HG03095 (cell line): ENCODE measurements at regions not wholly inside any gene's neighbourhood (a gene's known extent, or its start where the extent isn't known, plus 50 kb on each side); places are given as distances from the start of the nearest gene placed in this dataset.
A peak's percentile ranks its signal among the peaks of the same experiment; 100 is the strongest.

Experiments used
- ATAC-seq: cut with Tn5 transposase; IDR thresholded peaks from one replicate; pipeline ENCODE4 v1.9.1; 2021; ENCODE audit warnings: moderate library complexity; ENCODE audit not compliant: unreplicated experiment

DNA sequence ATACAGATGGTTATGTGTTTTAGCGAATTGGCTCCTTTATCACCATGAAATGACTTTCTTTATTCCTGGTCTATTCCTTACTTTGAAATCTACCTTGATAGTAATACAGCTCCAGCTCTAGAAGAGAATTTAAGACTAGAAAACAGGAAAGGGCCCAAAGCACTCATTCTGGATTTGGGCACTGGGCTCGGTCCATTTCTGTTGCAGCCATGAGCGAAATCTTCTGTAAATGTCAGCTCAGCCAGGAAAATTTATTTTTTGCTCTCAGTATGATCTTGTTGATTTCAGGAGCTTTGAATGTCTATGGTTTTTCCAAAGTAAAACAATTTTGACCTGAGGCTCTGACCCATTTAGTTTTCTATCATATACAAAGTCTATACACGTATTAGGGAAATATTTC lies 104.1 kb downstream of the DIRAS2 start:
- ATAC-seq, result no peak

DNA sequence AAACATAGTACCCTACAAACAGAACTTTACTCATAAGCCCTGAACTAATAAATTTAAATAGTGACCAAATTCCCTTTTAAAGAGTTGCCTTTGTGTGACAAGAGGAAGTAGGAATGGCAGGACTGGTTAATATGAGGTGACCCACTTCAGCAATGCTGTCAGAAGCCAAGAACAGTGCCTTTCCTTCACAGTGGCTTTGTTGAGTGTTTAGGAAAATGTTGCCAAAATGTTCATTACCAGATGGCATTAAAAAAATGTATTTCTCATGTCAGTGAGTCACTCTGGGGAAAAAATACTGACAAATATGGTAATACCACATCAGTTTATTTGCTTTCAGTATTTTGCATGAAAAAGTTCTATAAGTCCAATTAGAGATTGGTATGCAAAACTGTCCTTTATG lies 103.3 kb downstream of the DIRAS2 start:
- ATAC-seq, result no peak

DNA sequence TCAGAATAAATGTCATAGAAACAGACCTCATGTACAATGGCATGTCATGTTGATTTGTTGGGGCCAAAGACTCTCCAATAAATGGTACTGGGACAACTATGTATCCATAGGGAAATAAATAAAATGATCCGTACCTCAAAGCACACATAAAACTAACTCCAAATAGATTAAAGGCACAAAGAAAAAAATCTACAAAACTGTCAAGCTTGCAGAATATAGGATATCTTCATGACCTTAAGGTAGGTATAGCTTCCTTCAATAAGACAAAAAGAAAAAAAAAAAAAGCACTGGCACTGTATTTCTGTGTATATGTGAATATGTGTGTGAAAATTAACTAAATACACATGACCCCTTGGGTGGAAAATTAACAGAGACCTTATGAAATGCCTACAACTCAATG lies 101.9 kb downstream of the DIRAS2 start:
- ATAC-seq, result no peak

DNA sequence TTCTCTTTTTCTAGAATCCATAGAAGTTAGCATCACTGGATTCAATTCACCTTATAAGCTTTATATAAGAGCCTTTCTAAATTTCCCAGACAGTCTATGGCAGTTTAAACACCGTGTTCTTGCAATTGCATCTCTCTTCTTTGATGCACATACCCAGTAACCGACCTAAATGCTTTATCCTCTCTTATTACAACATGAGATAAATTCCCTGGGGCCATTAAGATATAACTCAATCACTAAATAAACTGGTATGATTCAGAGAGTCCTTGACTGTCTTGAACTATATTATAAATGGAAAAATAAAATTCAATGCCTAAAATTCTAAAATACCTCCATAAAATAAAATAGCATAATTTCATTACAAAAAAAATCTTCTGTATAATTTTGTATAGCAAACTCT lies 98.1 kb downstream of the DIRAS2 start:
- no peak for ATAC-seq

DNA sequence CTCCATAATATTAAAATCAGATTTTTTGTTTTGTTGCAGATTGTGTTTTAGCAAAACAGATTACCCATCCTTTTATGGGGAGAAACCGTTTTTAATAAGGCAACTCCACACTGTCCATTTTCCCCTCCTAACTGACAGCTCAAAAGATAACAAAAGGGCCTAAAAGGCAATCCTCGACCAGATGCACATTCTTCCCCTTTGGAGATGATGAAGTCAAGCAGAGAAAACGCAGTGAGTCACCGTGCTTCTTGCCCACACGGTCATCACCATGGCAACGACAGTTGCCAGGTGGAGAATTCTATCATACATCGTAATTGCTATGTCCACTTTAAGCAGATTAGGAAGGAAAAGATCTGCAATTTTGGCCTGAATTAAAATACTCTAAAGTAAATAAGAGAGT lies 96.4 kb downstream of the DIRAS2 start:
- ATAC-seq, result no peak

DNA sequence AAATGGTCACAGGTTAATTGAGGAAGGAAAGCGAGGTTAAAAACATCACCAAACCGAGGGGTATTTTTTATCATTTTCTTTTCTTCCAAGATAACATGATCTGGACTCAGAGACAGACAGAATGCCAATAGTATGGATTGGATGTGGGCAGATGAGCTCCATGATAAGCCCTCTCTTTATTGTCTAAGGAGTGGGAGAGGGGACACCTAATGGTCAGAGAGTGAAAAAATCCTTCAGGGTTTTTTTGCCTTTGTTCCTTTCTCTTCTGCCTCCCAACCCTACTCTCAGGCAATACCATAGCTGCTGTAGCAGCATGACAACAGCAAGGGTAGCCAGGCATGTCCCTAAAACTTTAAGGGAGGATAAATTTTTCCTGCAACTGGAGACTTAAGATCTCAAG lies 94.7 kb downstream of the DIRAS2 start:
- ATAC-seq, result no peak

DNA sequence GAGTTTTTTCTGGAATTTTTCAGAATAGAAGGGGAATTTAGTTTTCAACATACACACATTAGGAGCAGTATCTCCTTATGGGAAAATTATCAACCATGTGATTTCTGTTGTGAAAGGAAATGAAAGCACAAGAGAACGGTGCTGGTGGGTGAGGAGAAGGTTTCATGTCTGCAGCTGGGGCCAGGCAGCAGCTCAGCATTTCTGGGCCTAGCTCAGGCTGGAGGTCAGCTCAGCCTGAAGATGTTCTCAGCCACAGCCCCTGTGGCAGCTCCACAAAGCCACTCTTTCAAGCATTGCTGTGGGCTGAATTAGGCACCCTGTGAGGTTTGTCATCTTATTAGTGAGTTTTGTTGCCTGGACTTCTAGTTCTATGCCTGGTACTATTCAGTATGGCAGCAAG lies 90.3 kb downstream of the DIRAS2 start:
- ATAC-seq, result peak; percentile 89

DNA sequence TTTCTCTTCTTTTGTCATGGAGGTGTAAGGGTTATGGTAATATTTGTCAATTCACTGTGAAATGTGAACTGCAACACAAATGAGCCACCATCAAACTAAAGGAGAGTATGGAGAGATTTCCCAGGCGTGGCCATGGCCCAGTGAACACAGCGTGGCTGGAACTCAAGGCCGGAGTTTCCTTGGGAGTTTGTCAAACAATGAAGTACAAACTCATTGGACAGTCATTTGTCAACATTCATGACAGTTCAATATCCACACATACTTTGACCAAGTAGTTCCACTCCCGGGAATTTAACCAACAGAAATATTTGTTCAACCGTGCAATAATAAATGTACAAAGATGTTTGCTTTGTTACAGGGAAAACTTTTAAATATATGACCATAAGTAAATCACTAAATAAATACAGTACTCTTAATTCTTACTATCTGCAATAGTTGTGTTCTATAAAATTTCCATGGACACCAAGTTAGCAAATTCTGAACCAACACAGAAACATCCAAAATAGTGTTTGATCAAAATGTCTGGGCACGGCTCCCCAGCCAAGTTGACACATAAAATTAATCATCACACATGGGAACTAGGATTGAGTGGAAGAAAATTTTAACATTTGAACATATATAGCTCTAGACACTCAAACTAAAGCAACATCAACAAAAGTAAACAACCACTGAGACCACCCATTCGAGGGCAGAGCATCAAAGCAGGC lies 87.1 kb downstream of the DIRAS2 start:
- no peak for ATAC-seq

DNA sequence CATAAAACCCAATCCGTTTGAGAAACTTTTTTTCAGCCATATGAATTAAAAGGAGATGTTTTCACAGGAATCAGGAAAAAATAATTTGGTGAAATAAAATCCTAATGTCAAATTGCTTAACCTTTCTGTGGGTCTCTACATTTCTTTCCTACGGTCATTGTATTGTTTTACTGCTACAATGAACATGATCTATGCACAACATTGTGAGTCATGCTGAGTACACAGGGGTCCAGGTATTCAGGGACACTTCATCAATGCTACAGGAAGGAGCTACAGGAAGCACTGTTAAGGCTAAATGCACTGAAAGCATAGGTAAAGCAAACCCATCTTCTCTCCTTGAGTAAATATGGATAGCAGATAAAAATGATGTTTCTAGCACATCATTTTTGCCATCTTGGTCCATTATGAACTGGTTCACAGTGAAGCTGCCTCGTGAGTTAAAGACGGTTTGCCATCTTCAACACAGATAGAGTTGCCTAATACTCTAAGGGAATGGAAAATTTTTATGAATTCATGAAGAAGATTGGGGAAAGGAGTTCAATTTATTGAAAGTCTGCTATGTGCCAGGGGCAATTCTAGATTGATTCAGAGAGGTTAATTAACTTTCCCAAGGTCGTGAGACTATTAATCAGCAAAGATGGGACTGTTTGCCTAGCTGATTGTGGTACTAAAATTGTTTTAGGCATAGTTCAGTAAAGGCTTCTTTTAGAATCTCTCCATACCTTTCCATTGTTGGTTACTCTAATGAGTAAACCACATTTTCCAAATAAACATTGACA lies 85.5 kb downstream of the DIRAS2 start:
- ATAC-seq, result no peak

DNA sequence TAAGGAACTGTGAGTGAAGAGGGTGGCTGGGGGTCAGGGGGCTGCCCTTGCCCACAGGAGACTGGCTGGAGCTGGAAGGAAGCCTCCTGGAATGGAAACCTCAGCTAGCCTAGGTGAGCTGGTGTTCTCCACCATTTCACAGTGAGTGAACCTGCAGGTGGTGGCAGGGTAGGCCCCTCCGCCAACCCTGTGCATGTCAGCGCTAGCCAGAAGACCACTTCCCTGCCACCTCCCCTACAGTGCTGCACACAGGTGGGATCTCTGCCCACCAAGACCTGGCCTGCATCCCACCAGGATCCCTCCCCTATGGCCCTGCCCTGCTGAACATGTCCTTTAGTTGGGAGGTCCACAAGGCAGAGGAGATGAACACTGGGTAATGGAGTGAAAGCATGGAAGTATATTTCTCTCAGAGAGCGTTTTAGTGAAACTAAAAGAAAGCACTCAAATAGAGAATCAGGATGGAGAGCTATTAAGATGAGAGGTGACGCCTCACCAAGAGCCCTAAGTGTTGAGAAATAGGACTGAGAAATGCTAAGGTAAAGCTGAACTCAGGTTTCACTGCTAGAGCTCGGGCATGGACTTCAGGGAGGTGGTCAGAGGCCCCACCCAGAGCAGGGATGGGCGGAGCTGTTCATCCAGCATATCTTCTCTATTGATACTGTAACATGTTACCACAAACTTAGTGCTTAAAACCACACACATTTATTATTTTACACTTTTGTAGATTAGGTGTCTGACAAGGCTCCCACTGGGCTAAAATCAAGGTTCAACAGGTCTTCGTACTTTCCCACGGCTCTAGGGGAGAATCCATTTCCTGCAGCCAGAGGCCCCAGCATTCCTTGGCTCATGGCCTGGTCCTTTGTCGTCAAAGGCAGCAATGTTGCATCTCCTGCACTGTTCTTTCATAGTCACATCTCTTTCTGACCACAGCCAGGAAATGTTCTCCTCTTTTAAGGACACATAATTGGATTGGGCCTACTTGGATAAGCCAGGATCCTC lies 83.2 kb downstream of the DIRAS2 start:
- peak; percentile 47 for ATAC-seq
